SIG-M5 treated with dmso at 0.1 percent for 504 hours (cell line): ENCODE measurements at regions not wholly inside any gene's neighbourhood (a gene's known extent, or its start where the extent isn't known, plus 50 kb on each side); places are given as distances from the start of the nearest gene placed in this dataset.
A peak's percentile ranks its signal among the peaks of the same experiment; 100 is the strongest.

Experiments
- DNase-seq: peaks from one replicate; lab custom pipeline; 2025; ENCODE audit not compliant: unreplicated experiment; lab: John Stamatoyannopoulos, UW

DNA sequence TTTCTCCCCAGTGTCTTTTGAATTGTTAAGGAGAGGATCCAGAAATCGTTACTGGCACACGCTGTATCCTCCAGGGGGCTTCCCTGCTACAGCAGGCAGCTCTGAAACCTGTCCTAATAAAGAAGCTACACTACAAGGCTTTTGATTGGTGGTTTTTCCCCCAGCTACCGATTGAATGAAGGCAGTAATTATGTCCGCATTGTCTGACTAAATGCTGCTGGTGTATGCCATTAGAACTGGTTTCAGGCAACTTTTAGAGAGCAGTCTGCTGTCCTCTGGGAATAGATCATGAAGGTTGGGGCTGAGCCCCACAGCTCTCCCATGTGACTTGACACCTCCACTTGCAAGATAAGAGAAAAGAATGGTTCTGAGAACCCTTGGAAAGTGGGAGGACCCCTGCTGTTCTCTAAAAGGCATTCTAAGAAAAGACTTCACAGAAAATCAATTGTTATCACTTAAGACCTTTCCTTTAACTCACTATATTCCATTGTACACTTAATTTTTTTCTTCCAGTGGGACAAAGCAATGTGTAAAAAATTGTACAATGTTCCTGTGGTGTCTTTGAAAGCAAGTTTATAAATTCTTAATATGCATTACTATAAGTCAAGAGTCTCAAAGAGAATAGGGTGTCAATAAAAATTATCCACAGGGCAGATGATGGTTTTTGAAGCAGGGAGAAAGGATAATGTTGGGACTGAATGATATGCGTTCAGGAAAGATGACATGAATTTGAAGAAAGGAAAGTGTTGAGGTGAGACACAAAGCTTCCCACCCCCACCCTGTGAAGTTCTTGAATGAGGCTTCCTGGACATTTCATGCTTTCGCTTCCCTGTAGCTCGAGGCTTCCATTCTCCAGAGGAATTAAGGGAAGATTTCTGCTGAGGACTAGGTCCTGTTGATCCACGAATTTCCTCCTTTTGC lies 53.0 kb upstream of the DAZL start:
- no peak for DNase-seq

DNA sequence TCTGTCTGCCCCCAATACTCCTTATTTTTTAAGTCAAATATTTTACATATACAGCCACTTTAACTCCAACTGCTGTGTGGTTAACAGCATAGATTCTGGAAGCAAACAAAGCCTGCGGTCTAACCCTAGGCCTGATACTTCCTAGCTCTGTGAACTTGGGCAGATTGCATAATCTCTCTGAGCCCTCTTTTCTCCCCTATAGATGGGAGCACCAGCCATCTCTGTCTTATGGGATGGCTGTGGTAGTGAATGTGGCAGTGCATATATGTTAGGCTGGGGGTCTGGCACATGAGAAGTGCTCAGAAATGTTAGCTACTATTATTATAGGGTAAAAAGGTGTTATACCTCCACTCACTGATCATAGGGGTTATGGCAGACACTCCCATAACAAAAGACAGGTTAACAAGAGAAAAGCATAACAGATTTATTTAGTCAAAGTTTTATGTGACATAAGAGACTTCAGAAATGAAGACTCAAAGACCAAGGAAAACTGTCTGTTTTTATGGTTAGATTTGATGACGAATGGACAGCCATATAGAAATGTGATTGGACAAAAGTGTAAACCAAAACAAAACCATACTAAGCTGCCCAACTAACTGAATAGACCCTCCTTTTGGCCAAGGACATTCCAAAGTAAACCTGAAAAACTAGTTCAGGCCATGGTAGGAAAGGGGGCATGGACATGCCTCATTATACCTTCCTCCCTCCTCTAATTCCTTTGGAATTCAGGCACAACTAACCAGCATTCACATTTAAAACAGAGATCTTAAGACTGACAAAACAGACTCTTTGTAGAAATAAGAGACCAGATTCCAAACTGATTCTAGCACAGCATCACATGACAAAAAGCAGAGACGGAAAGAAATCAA lies 53.9 kb upstream of the DAZL start:
- DNase-seq: peak; percentile 38

GRCh38 chr3:16663854-16664712 lies 58.9 kb upstream of the DAZL start:
- no peak for DNase-seq

DNA sequence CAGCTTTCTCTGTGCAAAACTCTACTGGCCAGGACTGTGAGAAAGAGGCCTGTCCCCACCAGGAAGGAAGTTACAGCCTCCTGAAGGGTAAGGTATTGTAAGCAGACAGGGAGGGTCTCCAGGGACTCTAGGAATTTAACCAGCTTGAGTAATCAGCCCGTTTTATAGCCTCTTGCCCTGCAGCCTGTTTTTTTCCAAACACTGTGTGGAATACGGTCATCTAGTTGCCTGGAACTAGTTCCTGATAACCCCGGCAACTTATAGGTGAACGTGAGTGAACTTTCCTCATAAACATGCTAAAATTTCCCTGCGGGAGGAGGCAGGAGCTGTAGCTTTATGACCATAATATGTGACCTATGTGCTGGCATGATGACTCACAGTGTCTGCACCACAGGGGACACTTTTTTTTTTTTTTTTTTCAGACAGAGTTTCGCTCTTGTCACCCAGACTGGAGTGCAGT lies 60.1 kb upstream of the DAZL start:
- DNase-seq: no peak

- DNase-seq: no peak
Observed at GRCh38 chr3:16666206-16666605, 61.0 kb upstream of the DAZL start.

GRCh38 chr3:16667633-16668032 lies 62.4 kb upstream of the DAZL start:
- no peak for DNase-seq

GRCh38 chr3:16668776-16669545 lies 63.7 kb upstream of the DAZL start:
- no peak for DNase-seq

GRCh38 chr3:16670191-16670590 lies 65.0 kb upstream of the DAZL start:
- DNase-seq: no peak

DNA sequence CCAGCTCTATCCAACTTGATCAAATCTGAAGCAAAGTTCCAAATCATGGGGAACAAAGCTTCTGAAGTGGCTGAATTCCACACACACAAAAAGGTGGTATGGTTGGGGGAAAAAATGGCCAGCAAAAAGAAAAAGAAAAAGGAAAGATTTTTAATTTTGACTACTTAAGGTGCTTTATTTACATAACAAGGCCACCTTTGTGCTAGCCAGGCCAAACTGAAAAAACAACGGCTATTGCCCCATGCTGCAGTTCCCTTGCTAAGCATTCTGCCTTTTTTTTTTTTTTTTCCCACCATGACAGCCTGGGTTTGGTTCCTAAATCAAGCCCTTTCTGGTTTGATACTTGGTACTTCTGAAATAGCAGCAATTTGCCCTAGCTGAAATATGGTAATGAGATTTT lies 66.5 kb upstream of the DAZL start:
- no peak for DNase-seq

DNA sequence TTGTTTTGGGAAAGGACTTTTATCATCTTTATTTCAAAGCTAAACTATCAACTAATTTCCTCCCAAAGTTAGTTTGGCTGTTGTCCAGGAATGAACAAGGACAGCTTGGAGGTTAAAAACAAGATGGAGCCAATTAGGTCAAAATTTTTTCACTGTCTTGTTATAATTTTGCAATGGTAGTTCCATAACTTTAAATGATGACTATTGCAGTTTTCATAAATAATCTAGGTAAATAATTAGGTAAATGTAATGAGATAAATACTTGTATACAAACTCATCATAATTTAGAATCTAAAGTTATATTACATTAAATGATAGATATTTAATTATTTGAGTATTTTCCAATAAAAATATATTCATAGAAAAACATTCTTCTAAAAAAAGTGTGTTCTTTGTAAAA lies 68.3 kb upstream of the DAZL start:
- no peak for DNase-seq

DNA sequence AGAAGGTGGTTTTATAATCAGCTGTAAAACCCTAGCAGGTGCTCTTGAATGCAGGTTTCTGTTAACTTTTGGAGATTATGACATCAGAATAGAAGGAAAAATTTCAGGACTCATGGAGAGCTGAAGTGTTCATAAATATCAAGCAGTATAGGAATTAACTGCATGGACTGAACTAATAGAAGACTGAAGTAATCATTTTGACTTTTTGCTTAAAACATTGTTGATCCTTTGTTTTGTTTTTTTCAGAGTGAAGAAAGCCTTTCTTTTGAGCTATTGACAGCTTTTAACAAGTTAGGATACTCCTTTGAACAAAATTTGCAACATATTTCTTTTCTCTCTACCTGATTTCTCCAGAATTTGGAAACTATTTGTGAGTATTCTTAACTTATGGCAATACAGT lies 70.6 kb upstream of the DAZL start:
- no peak for DNase-seq

- no peak for DNase-seq
Observed at GRCh38 chr3:16686679-16687078, 81.5 kb upstream of the DAZL start.

- no peak for DNase-seq
Observed at GRCh38 chr3:16687221-16687620, 82.0 kb upstream of the DAZL start.

- DNase-seq: no peak
Observed at GRCh38 chr3:16692486-16693344, 87.5 kb upstream of the DAZL start.

- DNase-seq: no peak
Observed at GRCh38 chr3:16693820-16694219, 88.6 kb upstream of the DAZL start.

DNA sequence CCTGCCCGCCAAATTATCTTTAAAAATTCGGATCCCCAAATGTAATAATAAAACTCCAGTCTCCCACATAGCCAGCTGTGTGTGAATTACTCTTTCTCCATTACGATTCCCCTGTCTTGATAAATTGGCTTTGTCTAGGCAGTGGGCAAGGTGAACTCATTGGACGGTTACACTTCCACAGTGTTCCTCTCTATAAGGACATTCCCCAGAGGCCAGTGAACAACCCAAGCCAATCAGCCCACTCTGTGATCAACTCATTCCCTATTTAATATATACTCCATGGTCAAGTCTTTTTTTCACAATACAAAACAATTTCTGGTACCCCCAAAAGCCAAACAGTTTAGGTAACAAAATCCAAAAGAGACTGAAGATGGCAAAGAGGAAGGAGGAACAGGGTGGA lies 90.5 kb upstream of the DAZL start:
- DNase-seq: no peak

- DNase-seq: peak; percentile 73
Observed at GRCh38 chr3:16697443-16698147, 92.4 kb upstream of the DAZL start.

DNA sequence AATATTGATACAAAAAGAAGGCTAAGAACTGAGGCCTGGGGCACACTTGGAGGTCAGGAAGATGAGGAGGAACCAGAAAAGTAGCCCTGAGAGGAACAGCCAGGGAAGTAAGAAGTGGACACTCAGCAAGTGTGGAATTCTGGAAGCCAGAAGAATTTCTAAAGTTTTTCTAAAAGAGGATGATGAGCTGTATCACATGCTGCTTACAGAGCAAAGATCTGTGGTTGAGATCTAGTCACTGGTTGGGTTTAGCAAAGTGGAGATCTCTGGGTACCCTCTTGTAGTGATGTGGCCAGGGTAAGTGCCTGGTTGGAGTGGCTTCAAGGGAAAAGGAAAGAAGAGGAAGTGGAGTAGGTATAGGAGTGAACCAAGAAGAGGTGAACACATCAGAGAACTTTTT lies 95.4 kb upstream of the DAZL start:
- no peak for DNase-seq

DNA sequence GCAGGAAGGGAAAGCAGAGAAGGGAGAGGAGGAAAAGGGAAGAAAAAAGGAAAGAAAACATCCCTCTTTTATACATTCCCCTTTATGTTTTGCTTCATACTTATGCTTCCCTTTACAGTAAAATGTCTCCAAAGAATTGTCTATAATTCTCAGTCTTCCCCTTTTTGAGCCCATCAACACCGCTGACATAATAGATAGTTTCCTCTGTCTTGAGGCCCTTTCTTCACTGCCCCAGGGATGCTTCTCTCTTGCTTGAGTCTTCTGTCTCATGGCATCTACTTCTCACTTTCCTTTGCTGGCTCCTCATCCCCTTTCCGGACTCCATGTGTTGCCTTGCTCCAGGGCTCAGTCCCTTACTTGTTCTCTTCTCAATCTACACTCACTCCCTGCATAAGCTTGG lies 99.7 kb upstream of the DAZL start:
- DNase-seq: peak; percentile 16
